ENCODE measurements at regions not wholly inside any gene's neighbourhood (a gene's known extent, or its start where the extent isn't known, plus 50 kb on each side); places are given as distances from the start of the nearest gene placed in this dataset.

GRCh38 chr21:23725576-23725975 lies 1881.7 kb downstream of the MRPL39 start:
- no peaks in the 10 kb centered on the region for H3K9me3 ChIP-seq
- intact Hi-C loops (cut with DNase I) = no loop called here
- H3K27ac ChIP-seq = no peak overlapping the region
- no peak for TF ChIP-seq EP300 (IDR thresholded peaks at IDR 0.05)
- no peak for DNase-seq
- H3K4me3 ChIP-seq = no peak overlapping the region
- no peaks in the 10 kb centered on the region for H3K36me3 ChIP-seq
- WGBS, 3 donors = 72 to 83% (median 79%) methylated on average over 3 of the region's 3 CpGs
- H3K27me3 ChIP-seq = no peaks in the 10 kb centered on the region
- H3K4me1 ChIP-seq (ENCODE audit: insufficient read depth) = no peaks in the 10 kb centered on the region

GRCh38 chr21:23718446-23719285 lies 1888.6 kb downstream of the MRPL39 start:
- intact Hi-C loops (cut with DNase I) = no loop called here
- Histone ChIP-seq H3K27me3 (no peaks in the 10 kb centered on the region), H3K9me3 (no peaks in the 10 kb centered on the region), H3K4me1 (ENCODE audit: insufficient read depth) (no peaks in the 10 kb centered on the region), H3K4me3 (no peak overlapping the region), H3K36me3 (no peaks in the 10 kb centered on the region), H3K27ac (no peak overlapping the region)
- DNase-seq = no peak
- 63 to 67% (median 64%) methylated on average over 6 of the region's 6 CpGs for WGBS, 3 donors
- TF ChIP-seq CTCF (IDR thresholded peaks at IDR 0.05) = no peak
- no peak for TF ChIP-seq POLR2A (IDR thresholded peaks at IDR 0.05)
- TF ChIP-seq EP300 (IDR thresholded peaks at IDR 0.05) = no peak

GRCh38 chr21:23712166-23712565 lies 1895.1 kb downstream of the MRPL39 start:
- Histone ChIP-seq H3K36me3 (no peaks in the 10 kb centered on the region), H3K27me3 (no peaks in the 10 kb centered on the region), H3K27ac (no peak overlapping the region), H3K4me3 (no peak overlapping the region), H3K9me3 (no peaks in the 10 kb centered on the region), H3K4me1 (ENCODE audit: insufficient read depth) (no peaks in the 10 kb centered on the region)
- intact Hi-C loops (cut with DNase I) = no loop called here
- WGBS, 3 donors = 8 to 25% (median 22%) methylated on average over 1 of the region's 1 CpG
- DNase-seq = no peak
- no peak for TF ChIP-seq CTCF (IDR thresholded peaks at IDR 0.05)

- Histone ChIP-seq H3K4me3 (no peak overlapping the region), H3K27ac (no peak overlapping the region), H3K4me1 (ENCODE audit: insufficient read depth) (no peaks in the 10 kb centered on the region), H3K9me3 (no peaks in the 10 kb centered on the region), H3K27me3 (no peaks in the 10 kb centered on the region), H3K36me3 (no peaks in the 10 kb centered on the region)
- intact Hi-C loops (cut with DNase I) = no loop called here
- DNase-seq = no peak
- TF ChIP-seq POLR2A (IDR thresholded peaks at IDR 0.05) (no peak), CTCF (IDR thresholded peaks at IDR 0.05) (no peak), EP300 (IDR thresholded peaks at IDR 0.05) (no peak)
- WGBS, 3 donors = 83 to 89% (median 86%) methylated on average over 2 of the region's 2 CpGs
Measured at GRCh38 chr21:23706431-23706830, 1900.8 kb downstream of the MRPL39 start.

- TF ChIP-seq CTCF (IDR thresholded peaks at IDR 0.05) (no peak), POLR2A (IDR thresholded peaks at IDR 0.05) (no peak), EP300 (IDR thresholded peaks at IDR 0.05) (no peak)
- Histone ChIP-seq H3K27me3 (no peaks in the 10 kb centered on the region), H3K4me1 (ENCODE audit: insufficient read depth) (no peaks in the 10 kb centered on the region), H3K4me3 (no peak overlapping the region), H3K9me3 (peaks cover 0 to 4% of the 10 kb centered on the region in 2 donors), H3K36me3 (no peaks in the 10 kb centered on the region), H3K27ac (no peak overlapping the region)
- DNase-seq = no peak
- intact Hi-C loops (cut with DNase I) = no loop called here
- 95 to 98% (median 96%) methylated on average over 2 of the region's 2 CpGs for WGBS, 3 donors
Measured at GRCh38 chr21:23699402-23699801, 1907.9 kb downstream of the MRPL39 start.
